H54 (cell line): ENCODE measurements at regions not wholly inside any gene's neighbourhood (a gene's known extent, or its start where the extent isn't known, plus 50 kb on each side); places are given as distances from the start of the nearest gene placed in this dataset.
"Not testable (repeated sequence)": the region's sequence is repeated elsewhere in the genome, so short reads cannot be mapped to it uniquely, and the experiment has no call there.

Source experiments
- DNase-seq: peaks from one replicate; pipeline ENCODE4 v3.0.0; 2011; ENCODE audit warnings: low spot score, mixed read lengths; ENCODE audit not compliant: insufficient read length
- FAIRE-seq: peaks from 3 replicates; lab custom pipeline; 2011; peaks lifted over from hg19 to GRCh38; lab: Jason Lieb, UNC
- POLR2A ChIP-seq: IDR thresholded peaks from 2 replicates; pipeline ENCODE4 v1.6.1; 2011; ENCODE audit warnings: low read depth, mild to moderate bottlenecking, low read length

DNA sequence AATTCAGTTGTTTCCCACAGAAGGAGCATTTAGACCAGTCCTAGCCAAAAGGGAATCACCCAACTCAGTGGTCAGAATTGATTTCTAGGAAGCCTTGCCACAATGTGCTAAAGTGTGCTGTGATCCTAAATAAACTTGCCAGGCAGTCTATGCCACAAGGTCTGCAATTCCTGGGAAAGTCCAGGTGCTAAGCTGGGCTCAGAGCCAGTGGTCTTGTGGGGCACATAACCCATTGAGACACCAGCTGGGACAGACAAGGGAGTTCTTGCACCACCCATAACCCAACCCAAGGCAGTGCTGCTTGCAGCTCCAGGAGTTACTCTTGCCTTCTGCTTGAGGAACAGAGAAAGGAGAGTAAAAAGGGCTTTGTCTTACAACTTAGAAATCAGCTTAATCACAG, 489.5 kb upstream of the SPRY2 start:
- DNase-seq (no peak), FAIRE-seq (no peak)
- TF ChIP-seq POLR2A: no peak

DNA sequence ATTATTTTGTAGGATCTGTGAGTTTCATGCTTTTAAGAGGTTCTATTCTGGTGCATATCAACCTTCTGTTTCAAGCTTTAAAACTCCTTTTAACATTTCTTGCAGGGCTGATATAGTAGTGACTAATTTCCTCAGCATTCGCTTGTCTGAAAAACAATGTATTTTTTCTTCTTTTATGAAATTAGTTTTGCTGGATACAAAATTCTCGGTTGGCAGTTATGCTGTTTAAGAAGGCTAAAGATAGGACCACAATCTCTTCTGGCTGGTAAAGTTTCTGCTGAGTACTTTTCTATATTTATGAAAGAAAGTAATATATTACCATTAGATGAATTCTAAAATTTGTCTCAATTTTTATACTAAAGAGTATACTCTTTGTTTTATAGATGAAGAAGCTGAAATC, 487.8 kb upstream of the SPRY2 start:
- DNase-seq (no peak), FAIRE-seq (no peak)
- no peak for TF ChIP-seq POLR2A

DNA sequence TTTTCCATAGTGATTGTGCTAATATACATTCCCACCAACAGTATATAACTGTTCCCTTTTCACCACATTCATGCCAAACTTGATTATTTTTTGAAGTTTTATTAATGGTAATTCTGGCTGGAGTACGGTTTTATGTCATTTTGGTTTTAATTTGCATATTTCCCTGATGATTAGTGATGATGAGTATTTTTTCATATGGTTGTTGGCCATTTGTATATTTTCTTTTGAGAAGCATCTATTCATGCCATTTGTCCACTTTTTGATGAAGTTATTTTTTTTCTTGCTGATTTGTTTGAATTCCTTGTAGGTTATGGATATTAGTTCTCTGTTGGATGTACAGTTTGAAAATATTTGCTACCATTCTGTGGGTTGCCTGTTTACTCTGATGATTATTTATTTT, 484.4 kb upstream of the SPRY2 start:
- TF ChIP-seq POLR2A: no peak

DNA sequence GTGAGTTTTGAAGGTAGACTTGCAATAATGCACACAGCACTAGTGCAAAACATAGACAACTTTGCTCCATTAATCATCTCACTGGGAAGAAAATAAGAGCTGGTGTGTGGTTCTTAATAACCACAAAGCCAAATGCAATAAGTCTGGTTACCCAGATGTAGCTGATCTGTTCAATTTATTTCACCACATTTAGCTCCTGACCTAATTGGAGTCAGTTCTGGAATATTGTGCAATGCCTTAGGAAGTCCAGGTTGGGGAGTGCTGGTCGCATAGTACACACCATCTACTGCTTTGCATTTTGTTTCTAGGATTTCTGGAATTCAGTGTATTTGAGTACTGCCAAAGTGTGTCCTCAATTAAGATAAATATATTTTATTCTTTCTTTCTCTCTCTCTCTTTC, 483.3 kb upstream of the SPRY2 start:
- TF ChIP-seq POLR2A: no peak
- DNase-seq (no peak), FAIRE-seq (no peak)

More for the DNA sequence above, 484.4 kb upstream of the SPRY2 start:
- no peak for DNase-seq
- no peak for FAIRE-seq

DNA sequence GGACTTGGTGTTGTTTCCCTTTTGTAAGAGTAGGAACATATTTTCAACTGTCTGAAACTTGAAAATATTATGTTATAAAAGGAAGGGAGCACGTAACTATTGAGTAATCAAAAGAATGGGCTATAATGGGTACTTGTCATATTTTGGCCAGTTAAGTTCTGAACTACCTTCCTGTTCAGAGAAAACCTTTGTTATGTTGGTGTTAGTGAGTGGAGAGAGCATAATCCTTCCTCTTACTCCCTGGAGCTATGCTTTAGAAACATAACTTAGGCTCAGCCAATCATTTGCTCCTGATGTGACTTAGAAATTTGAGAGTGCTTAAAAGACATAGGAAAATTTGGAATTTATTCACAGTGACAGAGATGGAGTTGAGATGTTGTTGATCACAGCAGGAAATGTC, 482.5 kb upstream of the SPRY2 start:
- DNase-seq (no peak), FAIRE-seq (no peak)
- no peak for TF ChIP-seq POLR2A

DNA sequence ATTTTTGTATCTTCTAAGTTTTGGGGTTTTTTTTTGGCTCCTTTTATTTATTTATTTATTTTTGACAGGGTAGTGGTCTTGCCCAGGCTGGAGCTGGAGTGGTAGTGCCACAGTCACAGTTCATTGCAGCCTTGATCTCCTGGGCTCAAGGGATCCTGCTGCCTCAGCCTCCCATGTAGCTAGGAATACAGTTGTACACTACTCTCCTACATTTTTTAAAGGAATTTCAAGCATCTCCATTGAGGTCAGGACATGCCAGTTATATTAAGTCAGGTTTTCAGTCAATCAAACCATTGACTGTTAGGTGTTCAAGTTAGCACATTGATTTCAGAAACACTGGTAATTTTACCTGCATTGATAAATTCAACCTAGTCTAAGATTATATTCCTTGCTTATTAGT, 480.5 kb upstream of the SPRY2 start:
- no peak for FAIRE-seq
- no peak for DNase-seq
- TF ChIP-seq POLR2A: no peak

DNA sequence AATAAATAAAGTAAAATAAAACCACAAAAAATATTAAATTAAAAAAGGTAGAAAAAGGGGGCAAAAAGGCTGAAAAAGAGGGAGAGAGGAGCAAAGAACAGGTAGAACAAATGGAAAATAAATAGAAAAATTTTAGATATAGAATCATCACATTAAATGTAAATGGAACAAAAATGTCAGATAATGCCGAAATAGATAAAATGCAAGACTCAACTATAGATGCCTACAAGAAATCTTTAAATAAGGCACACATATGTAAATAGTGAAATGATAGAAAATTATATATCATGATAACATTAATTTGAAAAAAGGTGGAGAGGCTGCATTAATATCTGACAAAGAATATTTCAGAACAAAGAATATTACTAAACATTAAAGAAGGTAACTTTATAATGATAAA, 477.1 kb upstream of the SPRY2 start:
- FAIRE-seq: no peak
- TF ChIP-seq POLR2A: no peak
- DNase-seq: no peak

DNA sequence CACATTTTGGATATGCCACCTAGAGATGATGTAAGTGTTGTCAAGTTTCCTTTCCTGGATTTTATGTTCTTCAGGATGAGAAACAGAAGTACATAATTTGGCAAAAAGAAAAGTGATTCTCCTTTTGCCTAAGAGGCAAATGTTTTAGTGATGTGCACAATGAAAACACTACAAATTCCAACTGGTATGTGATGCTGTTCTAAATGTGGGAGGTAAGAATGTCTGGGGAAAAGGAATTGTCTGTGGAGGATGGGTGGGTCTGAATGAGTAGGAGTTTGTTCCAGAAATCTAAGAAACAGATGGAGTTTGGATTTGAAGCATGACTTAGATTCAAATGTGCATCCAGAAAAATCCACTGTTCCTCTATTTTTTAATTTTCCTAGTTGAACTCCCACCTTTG, 473.6 kb upstream of the SPRY2 start:
- DNase-seq: no peak
- TF ChIP-seq POLR2A: no peak
- no peak for FAIRE-seq

DNA sequence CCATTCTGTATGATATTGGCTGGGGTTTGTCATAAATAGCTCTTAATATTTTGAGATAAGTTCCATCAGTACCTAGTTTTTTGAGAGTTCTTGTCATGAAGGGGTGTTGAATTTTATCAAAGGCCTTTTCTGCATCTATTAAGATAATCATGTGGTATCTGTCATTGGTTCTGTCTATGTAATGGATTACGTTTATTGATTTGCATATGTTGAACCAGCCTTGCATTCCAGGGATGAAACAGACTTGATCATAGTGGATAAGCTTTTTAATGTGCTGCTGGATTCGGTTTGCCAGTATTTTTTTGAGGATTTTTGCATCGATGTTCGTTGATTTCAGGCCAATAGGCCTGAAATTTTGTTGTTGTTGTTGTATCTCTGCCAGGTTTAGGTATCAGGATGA, 469.4 kb upstream of the SPRY2 start:
- not testable (repeated sequence) for DNase-seq, FAIRE-seq

DNA sequence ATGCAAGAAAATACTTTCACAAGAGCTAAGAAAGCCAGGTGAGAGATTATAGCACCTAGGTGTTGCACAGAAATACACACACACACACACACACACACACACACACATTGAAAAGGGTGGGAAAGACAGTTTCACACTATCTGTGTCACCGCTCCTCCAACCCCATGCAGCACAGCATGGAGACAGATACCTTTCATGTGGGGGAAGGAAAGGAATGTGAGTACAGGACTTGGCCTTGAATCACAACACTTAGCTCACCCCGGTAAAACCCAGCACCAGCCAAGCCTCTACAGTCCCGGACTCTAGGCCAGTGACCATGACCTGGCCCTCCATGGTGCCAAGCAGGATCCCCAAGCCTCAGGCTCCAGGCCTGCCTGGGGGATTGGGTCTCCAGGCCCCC, 462.0 kb upstream of the SPRY2 start:
- FAIRE-seq (no peak), DNase-seq (no peak)
- no peak for TF ChIP-seq POLR2A

DNA sequence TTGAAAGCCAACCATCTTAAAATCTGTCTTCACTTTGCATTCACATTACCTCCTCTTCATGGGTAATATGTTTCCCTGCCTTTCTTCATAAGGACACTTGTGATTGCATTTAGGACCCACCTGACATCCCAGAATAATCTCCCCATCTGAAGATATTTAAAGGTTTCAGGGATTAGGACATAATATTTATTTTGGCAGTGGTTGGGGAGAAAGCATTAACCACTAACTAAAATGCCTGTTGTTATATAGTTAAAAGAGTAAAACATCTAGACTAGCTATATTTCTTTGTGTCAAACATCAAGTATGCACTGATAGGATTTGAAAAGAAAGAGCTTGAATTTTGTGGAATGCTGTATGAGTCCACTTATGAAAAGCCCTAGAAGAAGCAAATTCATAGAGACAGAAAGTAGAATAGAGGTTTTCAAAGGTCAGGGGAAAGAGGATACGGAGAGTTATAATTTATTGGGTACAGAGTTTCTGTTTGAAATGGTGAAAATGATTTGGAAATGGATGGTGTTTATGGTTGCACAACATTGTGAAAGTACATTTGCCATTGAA, 457.7 kb upstream of the SPRY2 start:
- FAIRE-seq: no peak
- DNase-seq: no peak
- TF ChIP-seq POLR2A: no peak

DNA sequence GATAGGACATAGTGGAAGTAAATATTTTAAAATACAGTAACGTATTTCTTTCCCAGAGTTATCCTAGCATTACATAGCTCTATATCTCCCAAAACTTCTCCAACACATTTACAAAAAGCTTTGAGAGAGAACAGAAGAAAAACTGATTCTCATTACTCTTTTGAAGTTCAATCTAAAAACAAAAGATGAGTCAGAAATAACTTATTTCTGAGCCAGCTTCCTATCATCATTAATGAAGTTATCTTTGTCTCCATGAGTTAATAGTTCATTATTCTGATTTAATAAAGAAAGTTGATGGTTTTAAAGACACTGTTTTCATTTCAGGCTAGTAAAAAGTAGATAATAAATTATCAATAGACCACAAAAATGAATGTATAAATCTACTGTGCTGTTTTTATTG, 446.7 kb upstream of the SPRY2 start:
- no peak for DNase-seq
- no peak for TF ChIP-seq POLR2A
- no peak for FAIRE-seq

DNA sequence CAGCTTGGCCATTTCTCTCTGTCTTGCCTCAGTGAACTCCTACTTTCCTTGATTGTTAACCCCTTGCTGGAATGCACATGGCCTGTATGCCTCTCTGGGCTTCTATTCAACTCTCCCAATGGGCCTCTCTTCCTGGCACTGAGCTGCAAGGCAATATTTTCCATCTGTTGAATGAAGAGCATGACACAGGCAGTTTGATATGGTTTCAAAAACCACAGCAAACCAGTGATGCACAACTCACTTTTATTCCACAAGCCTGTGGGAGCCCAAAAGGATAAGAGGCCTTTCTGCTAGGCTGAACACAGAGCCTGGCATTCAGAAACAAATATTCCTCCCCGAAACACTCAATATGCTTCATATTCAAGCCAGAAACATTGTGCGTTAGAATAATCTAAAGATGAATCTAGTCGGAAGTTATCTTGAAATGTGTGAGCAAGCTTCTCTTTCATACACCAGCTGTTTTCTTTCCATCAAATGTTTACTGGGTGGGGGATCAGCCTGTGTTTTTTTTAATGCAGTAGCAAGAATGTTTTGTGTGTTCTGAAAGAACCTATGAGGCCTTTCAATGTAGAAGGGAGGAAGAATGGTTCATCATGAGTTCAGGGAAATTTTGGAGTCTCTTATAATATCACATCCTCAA, 443.1 kb upstream of the SPRY2 start:
- TF ChIP-seq POLR2A: no peak
- DNase-seq (no peak), FAIRE-seq (no peak)

DNA sequence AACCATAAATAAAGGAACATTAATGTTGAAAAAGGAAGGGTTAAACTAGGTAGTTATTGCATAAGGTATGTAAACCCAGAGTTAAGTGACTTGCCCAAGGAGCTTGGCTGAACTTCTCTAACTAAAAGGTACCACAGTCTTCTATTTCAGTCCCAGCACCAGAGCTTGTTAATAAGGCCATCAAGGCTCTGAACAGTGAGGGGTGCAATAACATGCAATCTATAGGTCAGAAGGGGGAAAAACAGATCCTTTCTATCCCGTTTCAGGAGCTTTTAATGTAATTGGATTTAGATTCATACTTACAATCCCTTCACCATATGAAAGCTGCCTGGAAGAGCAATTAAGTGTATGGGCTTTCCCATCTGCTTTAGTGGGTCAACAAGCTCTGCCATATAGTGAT, 441.5 kb upstream of the SPRY2 start:
- TF ChIP-seq POLR2A: no peak
- DNase-seq: no peak
- FAIRE-seq: no peak

DNA sequence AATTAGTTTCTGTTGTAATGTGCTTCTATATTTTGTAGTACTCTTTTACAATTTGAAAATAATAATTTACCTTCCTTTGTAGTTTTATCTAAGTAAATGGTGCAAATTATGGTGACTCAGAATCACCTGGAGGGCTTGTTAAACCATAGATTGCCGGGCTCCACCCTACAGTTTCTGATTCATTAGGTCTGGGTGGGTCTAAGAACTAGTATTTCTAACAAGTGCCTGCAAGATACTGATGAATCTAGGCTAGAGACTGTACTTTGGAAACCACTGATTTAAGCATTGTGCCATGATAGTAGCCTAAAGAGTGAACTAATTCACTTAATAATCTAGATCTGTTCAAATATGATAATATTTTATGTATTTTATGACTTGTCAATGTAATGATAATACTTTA, 437.4 kb upstream of the SPRY2 start:
- no peak for TF ChIP-seq POLR2A
- FAIRE-seq: no peak

More for the DNA sequence above, 437.4 kb upstream of the SPRY2 start:
- DNase-seq: no peak
